ENCODE measurements at regions not wholly inside any gene's neighbourhood (a gene's known extent, or its start where the extent isn't known, plus 50 kb on each side); places are given as distances from the start of the nearest gene placed in this dataset.
"Not testable (repeated sequence)": the region's sequence is repeated elsewhere in the genome, so short reads cannot be mapped to it uniquely, and the experiment has no call there.

- no peak for DNase-seq
Measured at GRCh38 chr12:126952096-126953007, 1314.6 kb upstream of the TMEM132C start.

GRCh38 chr12:126953365-126953889 lies 1313.5 kb upstream of the TMEM132C start:
- no peak for DNase-seq

GRCh38 chr12:126960221-126960620 lies 1306.7 kb upstream of the TMEM132C start:
- DNase-seq = no peak

GRCh38 chr12:126960709-126961108 lies 1306.3 kb upstream of the TMEM132C start:
- DNase-seq = no peak

GRCh38 chr12:126963825-126964224 lies 1303.1 kb upstream of the TMEM132C start:
- DNase-seq = no peak

GRCh38 chr12:126966498-126966897 lies 1300.5 kb upstream of the TMEM132C start:
- no peak for DNase-seq

GRCh38 chr12:126967152-126967551 lies 1299.8 kb upstream of the TMEM132C start:
- DNase-seq = no peak

GRCh38 chr12:126974779-126975178 lies 1292.2 kb upstream of the TMEM132C start:
- DNase-seq = no peak

- no peak for DNase-seq
Measured at GRCh38 chr12:126976579-126976978, 1290.4 kb upstream of the TMEM132C start.

- DNase-seq = not testable (repeated sequence)
Measured at GRCh38 chr12:126979564-126979963, 1287.4 kb upstream of the TMEM132C start.

GRCh38 chr12:126982707-126983106 lies 1284.3 kb upstream of the TMEM132C start:
- DNase-seq = no peak

- DNase-seq = not testable (repeated sequence)
Measured at GRCh38 chr12:126983735-126984134, 1283.2 kb upstream of the TMEM132C start.

- DNase-seq = not testable (repeated sequence)
Measured at GRCh38 chr12:126985663-126986062, 1281.3 kb upstream of the TMEM132C start.

GRCh38 chr12:126989532-126989931 lies 1277.4 kb upstream of the TMEM132C start:
- no peak for DNase-seq

GRCh38 chr12:126993898-126994297 lies 1273.1 kb upstream of the TMEM132C start:
- DNase-seq = no peak

- DNase-seq = no peak
Measured at GRCh38 chr12:126994599-126994998, 1272.4 kb upstream of the TMEM132C start.

GRCh38 chr12:126998031-126998430 lies 1268.9 kb upstream of the TMEM132C start:
- DNase-seq = no peak

- peak; percentile 5 for DNase-seq
Measured at GRCh38 chr12:126998747-126999285, 1268.2 kb upstream of the TMEM132C start.

- no peak for DNase-seq
Measured at GRCh38 chr12:126999352-126999751, 1267.6 kb upstream of the TMEM132C start.

GRCh38 chr12:127005406-127005805 lies 1261.6 kb upstream of the TMEM132C start:
- DNase-seq = no peak

- DNase-seq = no peak
Measured at GRCh38 chr12:127006972-127007371, 1260.0 kb upstream of the TMEM132C start.

GRCh38 chr12:127008755-127009403 lies 1258.1 kb upstream of the TMEM132C start:
- no peak for DNase-seq

GRCh38 chr12:127012109-127012508 lies 1254.9 kb upstream of the TMEM132C start:
- no peak for DNase-seq

GRCh38 chr12:127013197-127013596 lies 1253.8 kb upstream of the TMEM132C start:
- no peak for DNase-seq

Data from activated CD4-positive, alpha-beta T cell treated with anti-CD3 and anti-CD28 coated beads for 48 hours (primary cell).